Esophagus squamous epithelium (tissue), 4 donors: ENCODE measurements at regions not wholly inside any gene's neighbourhood (a gene's known extent, or its start where the extent isn't known, plus 50 kb on each side); places are given as distances from the start of the nearest gene placed in this dataset.

Experiments
- CTCF ChIP-seq, 6 experiments: fragments of 450-650 bp in 4 of 6; fragments of 200-600 bp in 2 of 6; sonication (generic) in 2 of 6; IDR thresholded peaks; one replicate each; pipeline ENCODE4 v1.5.1; 2016 to 2019; ENCODE audit warnings: antibody characterized with exemption in 6 of 6, mild to moderate bottlenecking in 4 of 6, moderate library complexity in 4 of 6
- POLR2A ChIP-seq, 4 donors: fragments of 450-650 bp; IDR thresholded peaks; one replicate each; pipeline ENCODE4 v1.6.1; 2017; ENCODE audit warnings: antibody characterized with exemption in 4 of 4, mild to moderate bottlenecking in 4 of 4, moderate library complexity in 3 of 4

GRCh38 chr9:88775559-88775958 is 215.7 kb upstream of the S1PR3 start:
- TF ChIP-seq POLR2A (IDR thresholded peaks at IDR 0.05) (no peak), CTCF (IDR thresholded peaks at IDR 0.05) (no peak)
